ENCODE measurements at regions not wholly inside any gene's neighbourhood (a gene's known extent, or its start where the extent isn't known, plus 50 kb on each side); places are given as distances from the start of the nearest gene placed in this dataset.
"Not testable (repeated sequence)": the region's sequence is repeated elsewhere in the genome, so short reads cannot be mapped to it uniquely, and the experiment has no call there.

- not testable (repeated sequence) for DNase-seq
Measured at GRCh38 chr7:149628361-149629149, 130.9 kb upstream of the ZNF746 start.

- no peak for DNase-seq
Measured at GRCh38 chr7:149627911-149628310, 130.3 kb upstream of the ZNF746 start.

- no peak for DNase-seq
Measured at GRCh38 chr7:149626972-149627371, 129.4 kb upstream of the ZNF746 start.

DNA sequence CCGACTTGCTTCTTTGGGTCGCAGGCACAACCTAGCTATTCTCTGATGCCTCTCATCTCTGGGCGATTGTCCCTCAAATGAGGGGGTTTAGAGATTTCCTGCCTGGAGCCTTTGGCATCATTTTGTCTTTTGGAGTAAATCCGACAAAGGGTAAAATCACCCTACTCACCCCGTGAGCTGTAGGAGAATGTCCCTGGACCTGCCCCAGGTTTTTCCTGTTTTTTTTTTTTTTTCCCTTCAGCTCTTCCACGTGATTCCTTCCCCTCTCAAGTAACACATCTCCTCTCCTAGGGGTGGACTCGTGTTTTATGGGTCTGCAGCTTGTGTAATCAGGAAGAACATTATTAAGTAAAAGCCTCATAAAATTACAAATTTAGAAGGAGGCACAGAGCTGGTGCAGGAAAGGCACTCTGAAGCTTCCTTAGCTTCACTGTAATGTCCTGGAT lies 128.4 kb upstream of the ZNF746 start:
- DNase-seq, result no peak

DNA sequence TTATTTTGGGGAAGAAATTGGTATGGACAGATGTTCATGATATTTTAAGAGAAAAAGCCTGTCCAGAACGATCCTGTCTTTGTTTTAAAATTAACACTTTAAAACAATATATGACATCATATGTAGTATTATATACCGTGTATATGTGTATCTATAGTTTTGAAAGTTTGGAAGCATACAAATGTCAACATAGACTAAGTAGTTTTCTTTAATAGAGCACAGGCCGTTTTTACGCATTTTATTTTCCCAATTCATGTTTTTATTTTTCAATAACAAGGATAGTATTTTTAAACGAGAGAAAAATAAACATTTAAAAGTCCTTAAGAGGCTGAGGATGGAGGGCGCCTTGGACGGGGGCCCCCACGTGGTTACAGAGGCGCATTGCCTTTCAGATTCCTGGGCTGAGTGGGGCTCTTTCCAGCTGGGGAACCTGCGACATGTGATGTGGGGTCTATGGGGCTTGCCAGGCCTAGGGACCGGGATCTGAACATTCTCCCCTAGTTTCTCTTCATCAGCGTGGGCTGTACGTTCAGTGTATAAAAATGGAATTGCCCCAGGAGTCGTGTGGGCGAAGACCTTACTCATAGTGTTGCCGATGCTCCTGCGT lies 127.8 kb upstream of the ZNF746 start:
- peak; percentile 44 to 47 for DNase-seq

DNA sequence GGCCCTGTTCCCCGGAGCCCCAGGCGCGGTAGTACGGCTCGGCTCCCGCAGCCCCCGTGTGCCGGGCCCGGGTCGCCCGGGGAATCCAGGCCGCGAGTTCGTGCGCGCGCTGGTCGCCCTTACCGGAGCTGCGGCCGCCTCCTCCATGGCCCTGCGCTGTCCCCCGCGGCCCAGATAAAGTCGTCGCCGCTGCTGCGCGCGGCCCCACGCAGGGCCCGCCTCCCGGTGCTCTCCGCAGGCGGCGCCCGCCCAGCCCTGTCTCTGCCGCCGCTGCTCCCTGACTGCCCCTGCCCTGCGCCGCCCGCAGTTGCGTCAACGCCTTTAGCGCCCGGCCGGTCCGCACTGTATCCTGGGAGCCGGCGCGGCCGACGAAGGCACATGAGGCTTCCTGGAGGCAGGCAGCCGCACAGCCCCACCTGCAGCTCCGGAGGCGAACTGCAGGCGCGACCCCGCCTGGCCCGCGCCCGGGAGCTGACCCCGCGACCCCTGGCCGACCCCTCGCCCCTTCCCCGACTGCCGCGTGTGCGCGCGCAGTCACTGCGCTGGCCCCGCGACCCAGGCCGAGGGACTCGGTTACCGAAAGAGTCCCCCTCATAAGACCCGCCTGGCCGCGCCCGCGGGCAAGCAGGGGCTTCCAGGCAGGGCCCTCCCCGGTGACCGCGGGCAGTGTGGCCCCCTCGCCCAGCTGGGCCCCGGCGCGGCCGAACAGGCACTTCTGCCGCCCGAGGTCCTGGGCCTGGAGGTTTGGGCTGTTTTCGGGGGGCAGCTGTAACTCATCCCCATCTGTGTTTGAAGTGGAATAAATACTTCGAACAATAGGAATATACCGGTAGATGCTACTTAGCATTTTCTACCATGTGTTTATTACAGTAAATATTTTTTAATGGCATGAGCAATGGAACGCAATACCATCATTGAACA lies 127.1 kb upstream of the ZNF746 start:
- DNase-seq, result peak; percentile 83 to 85

DNA sequence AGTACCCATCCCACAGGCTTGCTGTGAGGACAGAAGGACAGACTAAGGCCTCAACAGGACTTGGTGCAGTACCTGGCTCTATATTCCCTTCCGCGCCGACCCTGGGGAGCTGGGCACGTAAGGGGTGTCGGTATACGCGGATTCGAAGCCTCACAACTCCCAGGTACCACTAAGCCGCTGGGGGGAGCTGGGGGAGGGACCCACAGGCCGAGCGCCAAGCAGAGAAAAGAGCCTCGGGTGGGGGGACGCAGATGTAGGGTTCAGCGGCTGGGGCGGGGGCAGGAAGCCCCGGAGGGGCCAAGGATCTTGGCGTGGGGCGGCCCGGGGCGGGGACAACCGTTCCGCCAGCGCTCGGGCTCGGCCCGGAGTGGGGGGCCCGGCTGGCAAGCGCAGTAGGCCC lies 126.4 kb upstream of the ZNF746 start:
- DNase-seq, result peak; percentile 43 to 48

GRCh38 chr7:149623262-149623997 lies 125.8 kb upstream of the ZNF746 start:
- DNase-seq, result not testable (repeated sequence)

DNA sequence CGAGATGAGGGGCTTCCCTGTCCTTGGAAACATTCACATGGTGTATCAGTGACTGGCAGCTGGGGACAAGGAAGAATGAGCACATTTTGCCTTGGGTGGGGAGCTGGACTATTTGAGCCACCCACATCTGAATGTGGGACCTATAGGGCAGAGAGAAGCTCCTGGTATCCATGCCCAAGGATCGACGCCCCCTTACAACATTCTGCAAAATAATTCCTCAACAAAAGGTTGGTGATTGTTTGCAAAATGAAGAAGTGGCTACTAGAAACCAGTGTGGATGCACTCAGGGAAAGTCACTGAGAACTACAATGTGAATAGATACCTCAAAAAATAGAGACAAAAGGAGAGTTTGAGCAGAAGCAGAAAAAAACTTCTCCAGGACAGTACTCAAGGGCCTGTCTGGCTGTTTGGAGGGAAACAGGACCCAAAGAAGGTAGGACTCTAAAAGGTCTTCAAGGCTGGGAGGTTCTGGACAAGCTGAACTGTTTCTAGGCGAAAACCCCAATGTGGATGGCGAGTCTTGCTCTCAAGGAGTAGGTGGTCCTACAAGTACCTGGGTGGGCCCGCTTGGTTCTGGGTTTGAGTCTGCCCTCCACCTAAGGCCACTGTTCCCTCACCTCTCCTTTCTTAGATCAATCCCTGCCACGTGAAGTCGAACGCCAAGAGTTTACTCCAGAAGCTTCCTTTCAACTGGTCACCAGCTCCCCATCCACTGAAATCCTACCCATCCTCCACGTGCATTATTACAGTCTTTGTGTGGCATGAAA lies 125.0 kb upstream of the ZNF746 start:
- no peak for DNase-seq

GRCh38 chr7:149621776-149622175 lies 124.2 kb upstream of the ZNF746 start:
- no peak for DNase-seq

DNA sequence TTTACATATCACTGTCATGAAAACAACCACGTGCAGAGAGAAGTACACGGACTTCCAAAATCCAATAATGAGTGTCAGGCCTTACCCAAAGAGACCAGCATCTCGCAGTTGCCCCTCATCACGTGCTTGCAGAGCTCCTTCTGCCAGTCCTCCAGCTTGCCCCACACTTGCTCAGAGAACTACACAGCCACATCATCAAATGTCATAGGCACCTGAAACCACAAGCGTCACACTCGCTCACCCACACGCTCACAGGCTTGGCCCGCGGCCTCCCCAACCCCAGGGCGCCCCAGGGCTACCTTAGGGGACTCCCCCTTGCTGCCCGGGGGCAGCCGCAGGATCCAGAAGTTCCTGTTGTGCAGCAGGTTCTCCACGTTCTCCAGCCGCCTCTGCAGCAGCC lies 123.4 kb upstream of the ZNF746 start:
- DNase-seq, result no peak

DNA sequence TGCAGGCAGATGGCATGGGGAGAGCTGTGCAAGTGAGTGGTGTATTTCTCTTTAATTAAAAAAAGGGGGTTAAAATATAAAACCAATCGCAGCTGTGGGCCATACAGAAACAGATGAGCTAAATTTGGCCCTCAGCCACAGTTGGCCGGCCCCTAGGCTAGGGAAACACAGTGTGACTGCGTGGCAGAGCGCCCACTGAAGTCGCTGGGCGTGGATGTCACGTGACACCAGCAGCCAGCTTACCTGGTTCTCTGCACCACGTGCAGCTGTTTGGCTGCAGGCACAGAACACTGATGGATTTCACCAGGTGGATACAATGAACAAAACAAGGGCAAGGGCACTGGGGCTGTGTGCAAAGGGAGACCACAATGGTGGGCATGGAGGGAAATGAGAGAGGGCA lies 119.3 kb upstream of the ZNF746 start:
- DNase-seq, result no peak

DNA sequence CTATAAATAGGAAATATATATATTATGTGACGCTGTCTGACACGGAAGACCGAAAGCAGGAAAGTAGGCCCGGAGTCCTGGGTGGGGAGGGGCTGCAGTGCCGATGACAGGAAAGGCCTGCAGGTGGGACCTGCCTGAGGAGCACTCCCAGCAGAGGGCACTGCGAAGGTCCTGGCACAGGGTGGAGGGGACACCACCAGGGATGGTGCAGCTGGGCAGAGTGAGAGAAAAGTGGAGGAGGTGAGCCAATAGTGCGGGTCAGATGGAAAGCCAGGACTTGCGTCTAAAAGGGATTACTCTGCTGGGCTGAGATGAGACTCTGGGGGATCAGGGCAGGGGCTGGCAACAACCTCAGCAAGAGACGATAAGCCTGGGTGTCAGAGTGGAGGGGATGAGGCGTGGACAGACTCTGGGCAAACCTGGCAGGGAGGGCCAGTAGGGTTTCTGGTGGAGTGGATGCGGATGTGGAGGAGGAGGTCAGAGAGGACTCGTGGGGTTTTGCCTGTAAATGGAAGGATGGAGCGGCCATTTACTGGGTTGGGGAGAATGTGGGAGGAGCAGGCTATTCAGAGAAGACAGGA lies 118.2 kb upstream of the ZNF746 start:
- DNase-seq, result no peak

- DNase-seq, result no peak
Measured at GRCh38 chr7:149610441-149611011, 112.9 kb upstream of the ZNF746 start.

- no peak for DNase-seq
Measured at GRCh38 chr7:149608168-149608567, 110.6 kb upstream of the ZNF746 start.

- no peak for DNase-seq
Measured at GRCh38 chr7:149607683-149608082, 110.1 kb upstream of the ZNF746 start.

- DNase-seq, result no peak
Measured at GRCh38 chr7:149606826-149607225, 109.2 kb upstream of the ZNF746 start.

DNA sequence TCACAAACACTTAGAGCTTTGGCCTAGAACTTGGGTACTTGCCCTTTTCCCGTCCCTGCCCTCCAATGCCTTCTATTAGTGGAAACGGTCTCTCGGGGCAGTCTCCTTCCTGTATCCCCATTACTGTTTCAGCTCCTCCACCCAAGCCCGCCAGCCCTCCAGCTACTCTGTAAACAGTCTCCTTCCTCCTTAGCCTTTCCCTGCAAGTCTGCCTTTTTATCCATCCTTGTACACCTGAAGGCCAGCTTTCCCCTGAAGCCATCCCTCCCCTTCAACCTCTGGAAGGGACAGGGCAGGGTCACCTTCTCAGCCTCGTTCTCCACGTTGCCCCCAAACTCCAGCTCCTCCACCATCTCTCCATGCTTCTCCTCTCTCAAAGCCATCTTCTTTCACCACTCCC lies 108.1 kb upstream of the ZNF746 start:
- no peak for DNase-seq

DNA sequence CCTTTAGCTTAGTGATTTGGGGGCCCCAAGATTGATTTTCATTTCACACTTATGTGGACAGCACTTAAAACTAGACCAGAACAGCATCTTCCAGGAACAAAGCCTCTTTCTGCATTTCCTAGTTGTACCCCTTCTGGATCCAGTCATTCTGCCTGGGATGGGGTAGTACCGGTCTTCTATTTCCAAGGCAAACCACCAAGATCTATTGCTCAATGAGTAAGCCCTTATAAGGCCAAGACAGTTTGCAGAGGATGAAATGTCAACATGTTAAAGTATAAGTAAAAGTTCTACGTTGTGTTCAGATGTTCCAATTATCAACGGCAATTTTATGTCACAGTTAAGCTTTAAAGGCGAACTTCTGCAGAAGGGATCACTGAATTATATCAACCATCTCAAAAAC lies 106.9 kb upstream of the ZNF746 start:
- no peak for DNase-seq

GRCh38 chr7:149600669-149601330 lies 103.2 kb upstream of the ZNF746 start:
- not testable (repeated sequence) for DNase-seq

All from activated CD4-positive, alpha-beta T cell treated with anti-CD3 and anti-CD28 coated beads, Interleukin-2, amount 50 U/mL, for 4 hours (primary cell).